ENCODE measurements at regions not wholly inside any gene's neighbourhood (a gene's known extent, or its start where the extent isn't known, plus 50 kb on each side); places are given as distances from the start of the nearest gene placed in this dataset.

- no peak for TF ChIP-seq CTCF (IDR thresholded peaks at IDR 0.05; ENCODE audit: low read length)
- no peak for TF ChIP-seq EZH2 (optimal IDR thresholded peaks at IDR 0.05; ENCODE audit: low read depth, low read length)
- TF ChIP-seq EZH2phosphoT487 (IDR thresholded peaks at IDR 0.05; ENCODE audit: low read length) = no peak
These were observed 156.1 kb upstream of the SLC39A10 start for GRCh38 chr2:195500879-195501278.
